Esophagus muscularis mucosa (tissue), 4 donors: ENCODE measurements at regions not wholly inside any gene's neighbourhood (a gene's known extent, or its start where the extent isn't known, plus 50 kb on each side); places are given as distances from the start of the nearest gene placed in this dataset.
A peak's percentile ranks its signal among the peaks of the same experiment; 100 is the strongest.

Experiments used
- DNase-seq: peaks from one replicate; pipeline ENCODE4 v3.0.0-alpha.2; 2017; ENCODE audit errors: extremely low spot score
- H3K27ac ChIP-seq, 4 donors: fragments of 200-600 bp; sonication (generic); replicated peaks in 1 of 4; 1 replicate in 3 of 4; 2 replicates in 1 of 4; pipeline ENCODE4 v1.5.1; 2016 to 2019; ENCODE audit warnings: mild to moderate bottlenecking in 1 of 4
- H3K27me3 ChIP-seq, 4 donors: fragments of 200-600 bp; sonication (generic); one replicate each; pipeline versions ENCODE4 v1.5.1 to v1.6.0; 2016 to 2019
- H3K36me3 ChIP-seq, 4 donors: fragments of 200-600 bp; sonication (generic); one replicate each; pipeline ENCODE4 v1.5.1; 2016 to 2019
- H3K4me1 ChIP-seq, 4 donors: fragments of 200-600 bp; sonication (generic); one replicate each; pipeline ENCODE4 v1.5.1; 2016 to 2019
- H3K4me3 ChIP-seq, 4 donors: fragments of 200-600 bp; sonication (generic); 1 replicate in 2 of 4; 2 replicates in 2 of 4; pipeline ENCODE4 v1.5.1; 2016 to 2019; ENCODE audit warnings: mild to moderate bottlenecking in 4 of 4, moderate library complexity in 1 of 4
- H3K9me3 ChIP-seq, 4 donors: fragments of 200-600 bp; sonication (generic); 1 replicate in 3 of 4; 2 replicates in 1 of 4; pipeline ENCODE4 v1.5.1; 2016 to 2019
- EP300 ChIP-seq: sonication (generic); formaldehyde crosslinking; IDR thresholded peaks from one replicate; pipeline ENCODE4 v1.6.1; 2017; ENCODE audit warnings: antibody characterized with exemption
- POLR2A ChIP-seq: fragments of 450-650 bp; IDR thresholded peaks from one replicate; pipeline ENCODE4 v1.6.1; 2017; ENCODE audit warnings: antibody characterized with exemption, moderate library complexity, mild to moderate bottlenecking, low read depth
- POLR2AphosphoS5 ChIP-seq, 2 donors: sonication (generic); formaldehyde crosslinking; IDR thresholded peaks; one replicate each; pipeline ENCODE4 v1.6.1; 2017; ENCODE audit warnings: antibody characterized with exemption in 2 of 2
- WGBS: methylation state at CpG from one replicate; pipeline ENCODE4 v1.1.5; 2018; 5-methylcytosine and 5-hydroxymethylcytosine counted together
- intact Hi-C: fragments of 100-400 bp; cut with DNase I; formaldehyde crosslinking; loops from one replicate; pipeline ENCODE4 v1.15.1; 2023
- TF ChIP-seq, protein P1 (sequence below), 3 experiments: fragments of 200-600 bp in 2 of 3; fragments of 450-650 bp in 1 of 3; sonication (generic) in 2 of 3; IDR thresholded peaks; one replicate each; pipeline ENCODE4 v1.5.1; 2017 to 2019; ENCODE audit warnings: antibody characterized with exemption in 3 of 3, mild to moderate bottlenecking in 2 of 3, moderate library complexity in 1 of 3

DNA sequence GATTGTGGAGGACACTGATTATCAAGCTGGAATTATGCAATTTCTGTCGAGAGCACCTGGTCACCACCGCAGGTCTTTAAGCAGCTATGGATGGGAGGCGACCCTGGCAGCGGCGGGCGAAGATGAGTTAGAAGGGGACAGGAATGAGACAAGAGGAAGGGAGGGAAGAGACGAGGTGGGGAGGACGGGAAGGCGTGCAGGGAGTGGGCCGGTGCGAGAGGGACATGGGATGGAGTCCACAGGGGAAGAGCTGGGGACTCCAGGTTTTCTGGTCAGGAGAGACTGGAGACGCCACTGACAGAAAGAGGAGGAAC, 192.3 kb downstream of the MELK start:
- intact Hi-C loops: no loop called here
- DNase-seq: no peak
- 81% methylated on average over 12 of the region's 12 CpGs for WGBS
- Histone ChIP-seq H3K9me3 (no peaks in the 10 kb centered on the region), H3K27me3 (peaks cover 0 to 71% (median 2%) of the 10 kb centered on the region in 4 donors), H3K36me3 (no peaks in the 10 kb centered on the region), H3K4me3 (peak overlapping the region in 1 of 4 donors; percentile 39), H3K27ac (no peak overlapping the region), H3K4me1 (peaks cover 0 to 13% (median 2%) of the 10 kb centered on the region in 4 donors)
- TF ChIP-seq, protein P1, sequence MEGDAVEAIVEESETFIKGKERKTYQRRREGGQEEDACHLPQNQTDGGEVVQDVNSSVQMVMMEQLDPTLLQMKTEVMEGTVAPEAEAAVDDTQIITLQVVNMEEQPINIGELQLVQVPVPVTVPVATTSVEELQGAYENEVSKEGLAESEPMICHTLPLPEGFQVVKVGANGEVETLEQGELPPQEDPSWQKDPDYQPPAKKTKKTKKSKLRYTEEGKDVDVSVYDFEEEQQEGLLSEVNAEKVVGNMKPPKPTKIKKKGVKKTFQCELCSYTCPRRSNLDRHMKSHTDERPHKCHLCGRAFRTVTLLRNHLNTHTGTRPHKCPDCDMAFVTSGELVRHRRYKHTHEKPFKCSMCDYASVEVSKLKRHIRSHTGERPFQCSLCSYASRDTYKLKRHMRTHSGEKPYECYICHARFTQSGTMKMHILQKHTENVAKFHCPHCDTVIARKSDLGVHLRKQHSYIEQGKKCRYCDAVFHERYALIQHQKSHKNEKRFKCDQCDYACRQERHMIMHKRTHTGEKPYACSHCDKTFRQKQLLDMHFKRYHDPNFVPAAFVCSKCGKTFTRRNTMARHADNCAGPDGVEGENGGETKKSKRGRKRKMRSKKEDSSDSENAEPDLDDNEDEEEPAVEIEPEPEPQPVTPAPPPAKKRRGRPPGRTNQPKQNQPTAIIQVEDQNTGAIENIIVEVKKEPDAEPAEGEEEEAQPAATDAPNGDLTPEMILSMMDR (IDR thresholded peaks at IDR 0.05): no peak
- TF ChIP-seq POLR2AphosphoS5 (IDR thresholded peaks at IDR 0.05): no peak
- no peak for TF ChIP-seq EP300
- no peak for TF ChIP-seq POLR2A

DNA sequence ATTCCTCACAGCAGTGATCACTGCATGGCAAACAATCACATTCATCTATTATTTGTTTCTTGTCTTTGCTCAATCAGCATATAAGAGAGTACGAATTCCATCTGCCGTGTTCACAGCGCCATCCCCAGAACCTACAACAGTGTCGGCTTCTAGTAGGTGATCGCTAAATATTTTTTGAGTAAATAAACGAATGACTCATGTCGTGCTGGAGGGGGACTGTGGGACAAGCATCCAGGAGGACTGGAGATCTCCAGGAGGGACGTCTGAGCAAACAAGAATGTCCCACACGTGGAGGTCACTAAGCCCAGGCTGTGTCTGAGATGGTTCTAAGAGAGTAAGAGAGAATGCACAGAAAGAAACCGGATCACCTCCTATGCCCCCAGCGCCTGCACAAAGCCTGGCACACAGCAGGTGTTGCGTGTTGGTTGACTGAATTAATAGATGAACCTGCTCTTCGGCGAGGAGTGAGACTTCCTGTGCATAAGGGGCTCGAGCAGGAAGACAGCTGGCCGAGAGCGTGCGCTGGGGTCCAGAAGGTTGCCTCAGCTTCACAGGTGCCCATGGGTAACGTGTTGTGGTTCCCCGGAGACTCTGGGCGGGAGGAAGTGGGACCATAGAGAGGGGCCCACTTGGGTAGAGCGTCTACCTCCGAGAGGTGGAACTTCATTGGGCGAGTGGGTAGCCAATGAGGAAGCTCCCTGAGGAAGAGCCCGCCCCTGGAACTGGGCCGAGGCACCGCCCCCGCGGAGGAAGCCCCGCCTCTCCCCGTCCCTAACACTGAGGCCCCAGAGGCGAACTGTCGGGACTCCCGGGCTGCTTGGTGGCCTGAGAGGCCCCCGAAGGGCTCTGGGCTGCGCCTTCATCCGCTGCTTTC, 193.0 kb downstream of the MELK start:
- no peaks in the 10 kb centered on the region for H3K36me3 ChIP-seq
- peak overlapping the region; percentile 35 to 52 (median 39) for H3K4me3 ChIP-seq
- TF ChIP-seq POLR2A (no peak), EP300 (no peak), POLR2AphosphoS5 (IDR thresholded peaks at IDR 0.05) (no peak)
- TF ChIP-seq, protein P1 (IDR thresholded peaks at IDR 0.05): no peak
- H3K9me3 ChIP-seq: no peaks in the 10 kb centered on the region
- WGBS: 20% methylated on average over 21 of the region's 37 CpGs
- peaks cover 0 to 13% (median 2%) of the 10 kb centered on the region in 4 donors for H3K4me1 ChIP-seq
- no peak for DNase-seq
- intact Hi-C loops: no loop called here
- no peak overlapping the region for H3K27ac ChIP-seq
- peaks cover 0 to 71% (median under 1%) of the 10 kb centered on the region in 4 donors for H3K27me3 ChIP-seq

DNA sequence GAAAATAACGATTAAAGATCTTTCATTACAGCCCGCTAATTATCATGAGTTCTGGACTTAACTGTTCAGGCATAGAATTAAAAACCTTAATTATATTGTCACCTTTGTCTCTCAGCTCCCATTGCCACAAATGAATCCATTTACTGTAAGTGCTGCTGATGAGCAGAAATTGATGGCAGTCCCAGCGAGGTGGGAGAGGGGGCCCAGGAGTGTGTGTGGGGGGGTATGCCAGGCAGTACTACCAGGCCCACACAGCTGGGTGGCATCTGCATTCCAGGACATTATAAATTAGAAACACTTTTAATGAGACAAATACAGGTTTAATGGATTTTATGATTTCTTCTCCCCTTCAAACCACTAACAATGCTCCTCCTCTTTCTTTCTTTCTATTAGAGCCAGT, 196.0 kb downstream of the MELK start:
- 88% methylated on average over 3 of the region's 3 CpGs for WGBS
- DNase-seq: no peak
- Histone ChIP-seq H3K4me3 (no peak overlapping the region), H3K27ac (no peak overlapping the region), H3K4me1 (peaks cover 0 to 13% (median 2%) of the 10 kb centered on the region in 4 donors), H3K9me3 (no peaks in the 10 kb centered on the region), H3K27me3 (peaks cover 0 to 71% (median 0%) of the 10 kb centered on the region in 4 donors), H3K36me3 (no peaks in the 10 kb centered on the region)
- intact Hi-C loops: no loop called here
- TF ChIP-seq EP300 (no peak), POLR2A (no peak), POLR2AphosphoS5 (IDR thresholded peaks at IDR 0.05) (no peak)
- TF ChIP-seq, protein P1 (IDR thresholded peaks at IDR 0.05): no peak

DNA sequence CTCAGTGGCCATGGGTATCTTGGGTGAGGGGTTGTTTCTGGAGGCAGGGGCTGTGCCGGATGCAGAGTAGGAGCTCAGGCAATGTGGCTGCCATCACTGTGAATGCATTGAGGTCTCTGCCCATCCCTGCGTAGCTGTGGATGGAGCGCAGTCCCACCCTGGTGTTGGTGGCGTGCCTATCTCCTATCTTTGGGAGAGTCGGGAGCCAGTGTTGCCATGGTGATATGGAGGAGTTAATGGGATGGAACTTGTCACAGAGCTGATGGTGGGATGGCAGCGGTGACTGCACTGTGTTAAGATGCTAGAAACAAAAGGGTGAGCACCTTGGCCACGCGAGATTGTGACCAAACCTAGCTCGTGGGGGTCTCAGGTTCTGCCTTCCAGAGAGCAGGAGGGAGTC, 197.3 kb downstream of the MELK start:
- intact Hi-C loops: no loop called here
- Histone ChIP-seq H3K9me3 (no peaks in the 10 kb centered on the region), H3K36me3 (no peaks in the 10 kb centered on the region), H3K4me3 (no peak overlapping the region), H3K27me3 (peaks cover 0 to 71% (median 2%) of the 10 kb centered on the region in 4 donors), H3K27ac (no peak overlapping the region), H3K4me1 (peaks cover 0 to 11% (median 2%) of the 10 kb centered on the region in 4 donors)
- no peak for DNase-seq
- TF ChIP-seq, protein P1 (IDR thresholded peaks at IDR 0.05): no peak
- TF ChIP-seq EP300 (no peak), POLR2AphosphoS5 (IDR thresholded peaks at IDR 0.05) (no peak), POLR2A (no peak)
- 78% methylated on average over 8 of the region's 9 CpGs for WGBS
